ENCODE measurements at regions not wholly inside any gene's neighbourhood (a gene's known extent, or its start where the extent isn't known, plus 50 kb on each side); places are given as distances from the start of the nearest gene placed in this dataset.

- no peak for TF ChIP-seq ZBTB40 (IDR thresholded peaks at IDR 0.05)
- TF ChIP-seq ZBTB40 (CRISPR knock-in tag; IDR thresholded peaks at IDR 0.05): no peak
- no peak for TF ChIP-seq SMYD3 (CRISPR knock-in tag; IDR thresholded peaks at IDR 0.05)
- TF ChIP-seq MATR3 (CRISPR knock-in tag; IDR thresholded peaks at IDR 0.05): no peak
- no peak for TF ChIP-seq AGO2 (optimal IDR thresholded peaks at IDR 0.05; ENCODE audit: low read depth, low read length)
These were observed 1150.4 kb upstream of the INTU start (continued) for GRCh38 chr4:126482311-126482710.

GRCh38 chr4:126486377-126486776, 1146.4 kb upstream of the INTU start:
- 0% methylated on average over 1 of the region's 1 CpG for WGBS (ENCODE audit: low lambda C conversion rate)
- ChIA-PET POLR2A (no interaction called here), CTCF (ENCODE audit: low intra/inter-chr PET ratio, low total read pairs) (no interaction called here)
- in situ Hi-C loops (cut with HindIII; ENCODE audit: extremely low pct_ligation_motif_present, low pct_unique_long_range_greater_than_20kb): no loop called here
- no peaks in the 10 kb centered on the region for H4K20me1 ChIP-seq (ENCODE audit: insufficient read depth, low read length)
- H3K79me2 ChIP-seq (ENCODE audit: insufficient read depth, low read length): no peaks in the 10 kb centered on the region
- no peak overlapping the region for H3K27ac ChIP-seq (ENCODE audit: extremely low read length, insufficient read depth, low read length)
- H3K4me2 ChIP-seq (ENCODE audit: low read depth, low read length): no peak overlapping the region
- H3K9me3 ChIP-seq (ENCODE audit: low read length): no peaks in the 10 kb centered on the region
- H3K4me1 ChIP-seq (ENCODE audit: insufficient read depth, low read length): no peaks in the 10 kb centered on the region
- no peaks in the 10 kb centered on the region for H3K36me3 ChIP-seq (replicated peaks in 1 of 2; ENCODE audit: control insufficient read depth in 1 of 2, insufficient read depth in 2 of 2, low read length in 2 of 2)
- DNase-seq (ENCODE audit: low spot score) (no peak), FAIRE-seq (no peak), ATAC-seq (no peak)
- H3K9ac ChIP-seq (ENCODE audit: insufficient read depth, low read depth, low read length): no peak overlapping the region
- no peak overlapping the region for H2AFZ ChIP-seq (ENCODE audit: low read length)
- no TSS peak for BruUV-seq (replicated peaks)
- H3K27me3 ChIP-seq (ENCODE audit: control insufficient read depth in 1 of 2, insufficient read depth in 2 of 2, low read length in 2 of 2): no peaks in the 10 kb centered on the region; a peak in 1 of 5 replicates
- intact Hi-C loops (cut with micrococcal nuclease; ENCODE audit: unreplicated experiment): no loop called here
- no peak overlapping the region for H3K4me3 ChIP-seq (replicated peaks in 1 of 3; ENCODE audit: insufficient read depth in 1 of 3, low read depth in 2 of 3, low read length in 3 of 3)
- TF ChIP-seq ZXDC (CRISPR knock-in tag; IDR thresholded peaks at IDR 0.05) (no peak), ZNF557 (CRISPR knock-in tag; IDR thresholded peaks at IDR 0.05) (no peak), THAP11 (CRISPR knock-in tag; IDR thresholded peaks at IDR 0.05) (no peak), XRCC5 (optimal IDR thresholded peaks at IDR 0.05; ENCODE audit: low read length) (no peak), CAMTA2 (CRISPR knock-in tag; IDR thresholded peaks at IDR 0.05; ENCODE audit: borderline replicate concordance) (no peak), ZNF629 (CRISPR knock-in tag; conservative IDR thresholded peaks at IDR 0.05) (no peak), YEATS4 (CRISPR knock-in tag; IDR thresholded peaks at IDR 0.05; ENCODE audit: borderline replicate concordance) (no peak), POLR2AphosphoS2 (IDR thresholded peaks at IDR 0.05; ENCODE audit: low read depth, low read length) (no peak), PTBP1 (IDR thresholded peaks at IDR 0.05; ENCODE audit: low read depth, low read length, poor library complexity, severe bottlenecking) (no peak)
